Heart left ventricle (tissue), 16 donors: ENCODE measurements at regions not wholly inside any gene's neighbourhood (a gene's known extent, or its start where the extent isn't known, plus 50 kb on each side); places are given as distances from the start of the nearest gene placed in this dataset.

Source experiments
- ATAC-seq, 4 donors: fragments of 200-7000 bp; cut with Tn5 transposase; one replicate each; pipeline ENCODE4 v1.9.1; 2020 to 2022; ENCODE audit warnings: moderate library complexity in 4 of 4, mild to moderate bottlenecking in 3 of 4, moderate number of reproducible peaks in 1 of 4
- DNase-seq, 5 donors: peaks; one replicate each; pipeline ENCODE4 v3.0.0-alpha.2; 2020
- H3K27ac ChIP-seq, 12 donors: fragments of 200-600 bp; sonication (generic) in 4 of 12; one replicate each; pipeline versions ENCODE4 v1.5.0 to v1.8.0; 2016 to 2022; ENCODE audit warnings: mild to moderate bottlenecking in 2 of 12
- H3K27me3 ChIP-seq, 9 donors: fragments of 200-600 bp; sonication (generic) in 2 of 9; one replicate each; pipeline versions ENCODE4 v1.5.1 to v1.8.0; 2016 to 2022; ENCODE audit warnings: mild to moderate bottlenecking in 3 of 9
- H3K36me3 ChIP-seq, 9 donors: fragments of 200-600 bp; sonication (generic) in 2 of 9; one replicate each; pipeline versions ENCODE4 v1.5.0 to v1.8.0; 2018 to 2022; ENCODE audit warnings: mild to moderate bottlenecking in 2 of 9
- H3K4me1 ChIP-seq, 12 donors: fragments of 200-600 bp; sonication (generic) in 4 of 12; one replicate each; pipeline versions ENCODE4 v1.5.0 to v1.8.0; 2016 to 2022; ENCODE audit warnings: mild to moderate bottlenecking in 3 of 12
- H3K4me3 ChIP-seq, 12 donors: fragments of 200-600 bp; sonication (generic) in 4 of 12; one replicate each; pipeline versions ENCODE4 v1.5.0 to v1.8.0; 2017 to 2022; ENCODE audit warnings: mild to moderate bottlenecking in 9 of 12, moderate library complexity in 4 of 12
- H3K9me3 ChIP-seq, 12 donors: fragments of 200-600 bp; sonication (generic) in 4 of 12; one replicate each; pipeline versions ENCODE4 v1.5.0 to v1.8.0; 2016 to 2022; ENCODE audit warnings: mild to moderate bottlenecking in 1 of 12
- POLR2A ChIP-seq, 2 donors: fragments of 450-650 bp; IDR thresholded peaks; one replicate each; pipeline ENCODE4 v1.6.1; 2017; ENCODE audit warnings: antibody characterized with exemption in 2 of 2, mild to moderate bottlenecking in 2 of 2, moderate library complexity in 2 of 2
- WGBS, 4 donors: extraction: QIAGEN DNeasy Blood & Tissue Kit in 2 of 4; methylation state at CpG; one replicate each; pipeline versions ENCODE4 v1.1.5 to v1.1.7; 2013 to 2018; 5-methylcytosine and 5-hydroxymethylcytosine counted together
- intact Hi-C, 10 donors: fragments of 100-400 bp; cut with DNase I; formaldehyde crosslinking; loops; one replicate each; pipeline versions ENCODE4 v1.11.1 to v1.14.2; 2022
- TF ChIP-seq, protein P1 (sequence below), 12 donors: fragments of 200-600 bp; sonication (generic) in 4 of 12; IDR thresholded peaks; one replicate each; pipeline versions ENCODE4 v1.5.0 to v1.8.0; 2018 to 2022; ENCODE audit warnings: antibody characterized with exemption in 12 of 12, mild to moderate bottlenecking in 5 of 12
- donor health status: ischemic (EF 13 %, LVEDD 7.1; RV severe dilation, severe dysfunction).
- donor health status: healthy with polysubstance abuse.
- donor health status: DM: no; HTN: yes; CAD: no.
- donor health status: DM: no; HTN: no; CAD: no.
- donor health status: ischemic (EF 25% LVEDD 6.9; RV normal size, moderate dysfunction).
- donor health status: ischemic (EF 25% LVEDD 5.7; RV mildly dilated, moderate dysfunction).
- donor health status: healthy.
- donor health status: DM: yes; HTN: yes; CAD: no.
- donor health status: ischemic (EF 35%, LVEDD 5.7; RV mildly dilated, moderate dysfunction).
- donor health status: nonischemic (EF 11% LVEDD 7.7; RV severe dilation, severe dysfunction).
- donor health status: DM: yes; HTN: yes; CAD: no.
- donor health status: PGD.
- donor health status: ischemic (EF 29% LVEDD 5.4; RV normal size, mild dysfunction).
- donor health status: nonischemic (EF 23%, LVEDD 6.1; RV moderate dilation, normal function).

DNA sequence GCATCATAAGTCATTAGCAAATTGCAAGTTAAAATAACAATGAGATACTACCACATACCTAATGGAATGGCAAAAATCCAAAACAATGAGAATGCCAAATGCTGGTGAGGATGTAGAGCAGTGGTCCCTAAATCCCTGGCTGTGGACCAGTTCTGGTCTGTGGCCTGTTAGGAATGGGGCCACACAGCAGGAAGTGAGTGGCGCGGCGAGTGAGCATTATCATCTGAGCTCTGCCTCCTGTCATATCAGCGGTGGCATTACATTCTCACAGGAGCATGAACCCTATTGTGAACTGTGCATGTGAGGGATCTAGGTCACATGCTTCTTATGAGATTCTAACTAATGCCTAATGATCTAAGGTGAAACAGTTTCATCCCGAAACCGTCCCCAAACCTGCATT is 1694.4 kb downstream of the EFNB2 start:
- no peaks in the 10 kb centered on the region for H3K27me3 ChIP-seq
- no peak for DNase-seq
- H3K27ac ChIP-seq: no peak overlapping the region
- ATAC-seq: no peak
- H3K9me3 ChIP-seq: peaks cover 0 to 5% (median 0%) of the 10 kb centered on the region in 12 donors
- no peak overlapping the region for H3K4me3 ChIP-seq
- H3K4me1 ChIP-seq: no peaks in the 10 kb centered on the region
- WGBS, 4 donors: 86 to 92% (median 89%) methylated on average over 6 of the region's 6 CpGs
- TF ChIP-seq, protein P1, sequence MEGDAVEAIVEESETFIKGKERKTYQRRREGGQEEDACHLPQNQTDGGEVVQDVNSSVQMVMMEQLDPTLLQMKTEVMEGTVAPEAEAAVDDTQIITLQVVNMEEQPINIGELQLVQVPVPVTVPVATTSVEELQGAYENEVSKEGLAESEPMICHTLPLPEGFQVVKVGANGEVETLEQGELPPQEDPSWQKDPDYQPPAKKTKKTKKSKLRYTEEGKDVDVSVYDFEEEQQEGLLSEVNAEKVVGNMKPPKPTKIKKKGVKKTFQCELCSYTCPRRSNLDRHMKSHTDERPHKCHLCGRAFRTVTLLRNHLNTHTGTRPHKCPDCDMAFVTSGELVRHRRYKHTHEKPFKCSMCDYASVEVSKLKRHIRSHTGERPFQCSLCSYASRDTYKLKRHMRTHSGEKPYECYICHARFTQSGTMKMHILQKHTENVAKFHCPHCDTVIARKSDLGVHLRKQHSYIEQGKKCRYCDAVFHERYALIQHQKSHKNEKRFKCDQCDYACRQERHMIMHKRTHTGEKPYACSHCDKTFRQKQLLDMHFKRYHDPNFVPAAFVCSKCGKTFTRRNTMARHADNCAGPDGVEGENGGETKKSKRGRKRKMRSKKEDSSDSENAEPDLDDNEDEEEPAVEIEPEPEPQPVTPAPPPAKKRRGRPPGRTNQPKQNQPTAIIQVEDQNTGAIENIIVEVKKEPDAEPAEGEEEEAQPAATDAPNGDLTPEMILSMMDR (IDR thresholded peaks at IDR 0.05): no peak
- intact Hi-C loops: no loop called here
- H3K36me3 ChIP-seq: no peaks in the 10 kb centered on the region

DNA sequence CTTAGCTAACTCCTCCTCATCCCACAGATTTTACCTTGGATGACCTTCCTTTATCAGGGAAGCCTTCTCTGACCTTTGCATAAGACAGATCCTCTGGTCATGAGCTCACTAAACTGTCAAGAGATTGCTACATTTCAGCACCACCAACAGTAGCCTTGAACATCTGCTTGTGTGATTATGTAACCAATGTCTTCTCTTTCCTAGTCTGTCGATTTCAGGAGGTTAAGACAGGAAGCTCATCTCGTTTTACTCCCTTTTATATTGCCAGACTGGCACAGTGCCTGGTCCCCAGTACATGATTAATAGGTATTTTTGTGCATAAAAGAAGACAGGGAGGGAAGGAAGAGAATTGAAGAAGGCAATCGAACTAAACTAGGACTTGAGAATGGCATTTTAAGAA is 1697.7 kb downstream of the EFNB2 start:
- Histone ChIP-seq H3K4me1 (no peaks in the 10 kb centered on the region), H3K27ac (no peak overlapping the region), H3K9me3 (peaks cover 0 to 5% (median 0%) of the 10 kb centered on the region in 12 donors), H3K4me3 (no peak overlapping the region), H3K36me3 (no peaks in the 10 kb centered on the region), H3K27me3 (no peaks in the 10 kb centered on the region)
- WGBS, 4 donors: 31 to 41% (median 36%) methylated on average over 3 of the region's 3 CpGs
- intact Hi-C loops: no loop called here
- TF ChIP-seq, protein P1 (IDR thresholded peaks at IDR 0.05): no peak
- no peak for TF ChIP-seq POLR2A (IDR thresholded peaks at IDR 0.05)
- DNase-seq (no peak), ATAC-seq (no peak)

DNA sequence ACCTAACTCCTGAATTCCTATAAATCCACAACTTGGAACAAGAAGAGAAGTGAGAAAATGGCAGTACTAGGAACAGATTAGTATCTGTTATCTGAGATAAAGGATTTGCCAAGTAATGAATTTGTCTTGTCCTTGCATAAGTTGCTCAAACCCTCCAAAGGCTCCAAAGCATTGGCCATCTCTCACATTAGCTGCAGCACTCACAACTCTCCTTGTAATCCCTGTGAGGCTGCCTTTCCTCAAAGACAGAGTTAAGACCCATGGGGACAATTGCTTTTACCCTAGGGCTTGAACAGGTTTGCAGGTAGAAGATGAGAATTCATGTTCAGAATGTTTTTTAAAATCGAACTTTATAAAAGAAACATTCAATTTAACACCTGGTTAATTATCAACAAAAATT is 1702.2 kb downstream of the EFNB2 start:
- 86 to 91% (median 88%) methylated on average over 1 of the region's 1 CpG for WGBS, 4 donors

DNA sequence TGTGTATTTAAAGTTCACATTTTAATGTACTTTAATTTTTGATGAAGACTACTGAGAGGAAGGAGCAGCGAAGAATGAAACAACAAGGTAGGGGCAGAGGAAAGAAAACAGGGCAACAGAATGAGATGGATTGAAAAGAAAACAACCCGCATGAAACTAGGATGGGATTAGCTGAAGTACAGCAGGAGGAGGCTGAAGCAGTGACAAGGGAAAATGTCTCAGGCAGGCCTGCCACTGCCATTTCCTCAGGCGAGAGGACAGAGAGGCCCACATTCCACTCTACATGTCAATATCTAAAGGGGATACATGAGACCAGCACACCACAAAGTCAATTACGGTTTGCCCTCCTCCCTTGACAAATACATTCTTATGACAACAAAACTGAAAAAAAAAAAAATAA is 1703.2 kb downstream of the EFNB2 start:
- TF ChIP-seq POLR2A (IDR thresholded peaks at IDR 0.05): no peak
- TF ChIP-seq, protein P1 (IDR thresholded peaks at IDR 0.05): no peak
- ATAC-seq (no peak), DNase-seq (no peak)
- intact Hi-C loops: no loop called here
- H3K27me3 ChIP-seq: no peaks in the 10 kb centered on the region
- H3K27ac ChIP-seq: no peak overlapping the region
- H3K4me1 ChIP-seq: no peaks in the 10 kb centered on the region
- WGBS, 4 donors: 64 to 78% (median 64%) methylated on average over 4 of the region's 4 CpGs
- peaks cover 0 to 5% (median 0%) of the 10 kb centered on the region in 12 donors for H3K9me3 ChIP-seq
- no peak overlapping the region for H3K4me3 ChIP-seq
- no peaks in the 10 kb centered on the region for H3K36me3 ChIP-seq

More for the DNA sequence above, 1702.2 kb downstream of the EFNB2 start:
- H3K27me3 ChIP-seq: no peaks in the 10 kb centered on the region
- H3K4me1 ChIP-seq: no peaks in the 10 kb centered on the region
- H3K27ac ChIP-seq: no peak overlapping the region
- DNase-seq: no peak
- ATAC-seq: no peak
- no peak for TF ChIP-seq POLR2A (IDR thresholded peaks at IDR 0.05)
- TF ChIP-seq, protein P1 (IDR thresholded peaks at IDR 0.05): no peak
- intact Hi-C loops: no loop called here
- H3K4me3 ChIP-seq: no peak overlapping the region
- H3K36me3 ChIP-seq: no peaks in the 10 kb centered on the region
- peaks cover 0 to 5% (median 0%) of the 10 kb centered on the region in 12 donors for H3K9me3 ChIP-seq
